ENCODE measurements at regions not wholly inside any gene's neighbourhood (a gene's known extent, or its start where the extent isn't known, plus 50 kb on each side); places are given as distances from the start of the nearest gene placed in this dataset.
"Not testable (repeated sequence)": the region's sequence is repeated elsewhere in the genome, so short reads cannot be mapped to it uniquely, and the experiment has no call there.

DNA sequence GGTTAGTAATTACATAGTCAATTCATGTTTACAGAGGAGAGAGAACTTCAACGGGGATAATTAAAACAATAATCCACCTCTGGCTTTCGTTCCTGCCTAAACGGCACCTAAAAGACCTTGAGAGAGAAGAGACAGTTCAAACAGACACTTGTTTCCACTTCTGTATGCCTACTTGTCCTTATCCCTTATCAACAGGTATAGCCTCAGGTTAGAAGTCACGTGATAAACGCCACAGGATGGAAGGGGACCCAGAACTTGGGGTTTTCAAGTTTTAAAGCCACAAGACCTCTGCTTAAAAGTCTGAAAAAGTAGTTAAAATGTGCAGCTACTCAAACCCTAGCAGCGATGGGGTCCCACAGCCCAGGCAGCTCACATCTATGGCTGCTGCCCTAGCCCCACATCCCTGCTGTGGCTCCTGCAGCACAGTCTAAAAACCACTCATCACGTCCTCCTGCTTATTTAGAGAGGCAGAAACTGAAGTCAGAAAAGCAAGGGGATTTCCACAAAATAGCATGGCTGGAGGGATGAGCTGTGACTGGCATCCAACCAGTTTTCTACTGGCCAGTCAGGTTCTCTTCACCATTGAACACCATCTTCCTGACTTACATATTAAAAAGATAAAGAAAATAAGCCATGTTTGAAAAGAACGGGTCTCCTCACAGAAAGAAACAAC, 51.2 kb upstream of the SEC16B start:
- no peak for DNase-seq (ENCODE audit: low read depth)

DNA sequence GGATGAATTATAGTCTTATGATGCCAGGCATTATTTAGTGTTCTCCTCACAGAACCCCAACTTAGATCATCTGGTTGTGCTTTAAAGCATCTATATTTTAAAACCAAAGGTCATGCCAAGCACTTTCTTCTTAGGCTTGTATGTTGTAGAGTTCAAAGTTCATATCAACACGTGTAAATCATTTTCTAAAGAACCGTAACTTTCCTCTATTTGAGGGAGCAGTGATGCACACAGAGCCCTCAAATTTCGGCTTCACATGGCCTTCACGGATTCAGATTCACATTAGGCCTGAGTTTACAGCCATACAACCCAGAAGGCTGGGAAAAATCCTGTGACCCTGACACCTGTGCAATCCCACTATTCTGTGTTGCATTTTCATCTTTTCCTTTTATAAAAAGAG, 52.1 kb upstream of the SEC16B start:
- no peak for DNase-seq (ENCODE audit: low read depth)

DNA sequence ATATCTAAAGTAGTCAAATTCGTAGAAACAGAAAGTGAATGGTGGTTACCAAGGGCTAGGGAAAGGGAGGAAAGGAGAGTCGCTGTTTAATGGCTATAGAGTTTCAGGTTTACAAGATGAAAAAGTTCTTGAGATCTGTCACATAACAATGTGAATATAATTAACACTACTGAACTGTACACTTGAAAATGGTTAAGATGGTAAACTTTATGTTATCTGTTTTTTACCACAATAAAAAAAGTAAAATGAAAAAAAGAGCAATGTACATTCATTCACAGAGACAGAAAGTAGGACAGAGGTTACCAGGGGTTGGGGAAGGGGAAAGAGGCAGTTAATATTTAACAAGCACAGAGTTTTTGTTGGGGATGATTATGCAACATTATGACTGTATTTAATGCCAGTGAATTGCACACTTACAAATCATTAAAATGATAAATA, 53.3 kb upstream of the SEC16B start:
- DNase-seq (ENCODE audit: low read depth) = no peak

DNA sequence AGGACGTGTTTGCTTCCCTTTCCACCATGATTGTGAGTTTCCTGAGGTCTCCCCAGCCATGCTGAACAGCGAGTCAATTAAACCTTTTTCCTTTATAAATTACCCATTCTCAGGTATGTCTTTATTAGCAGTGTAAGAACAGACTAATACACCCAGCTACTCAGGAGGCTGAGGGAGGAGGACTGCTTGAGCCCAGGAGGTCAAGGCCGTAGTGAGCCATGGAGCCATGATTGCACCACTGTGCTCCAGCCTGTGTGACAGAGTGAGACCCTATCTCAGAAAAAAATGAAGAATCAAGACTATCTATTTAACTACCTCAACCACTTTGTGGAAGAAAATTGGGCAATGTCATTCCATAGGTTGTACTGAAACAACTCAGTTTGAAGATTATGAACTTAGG, 54.6 kb upstream of the SEC16B start:
- DNase-seq (ENCODE audit: low read depth) = no peak

DNA sequence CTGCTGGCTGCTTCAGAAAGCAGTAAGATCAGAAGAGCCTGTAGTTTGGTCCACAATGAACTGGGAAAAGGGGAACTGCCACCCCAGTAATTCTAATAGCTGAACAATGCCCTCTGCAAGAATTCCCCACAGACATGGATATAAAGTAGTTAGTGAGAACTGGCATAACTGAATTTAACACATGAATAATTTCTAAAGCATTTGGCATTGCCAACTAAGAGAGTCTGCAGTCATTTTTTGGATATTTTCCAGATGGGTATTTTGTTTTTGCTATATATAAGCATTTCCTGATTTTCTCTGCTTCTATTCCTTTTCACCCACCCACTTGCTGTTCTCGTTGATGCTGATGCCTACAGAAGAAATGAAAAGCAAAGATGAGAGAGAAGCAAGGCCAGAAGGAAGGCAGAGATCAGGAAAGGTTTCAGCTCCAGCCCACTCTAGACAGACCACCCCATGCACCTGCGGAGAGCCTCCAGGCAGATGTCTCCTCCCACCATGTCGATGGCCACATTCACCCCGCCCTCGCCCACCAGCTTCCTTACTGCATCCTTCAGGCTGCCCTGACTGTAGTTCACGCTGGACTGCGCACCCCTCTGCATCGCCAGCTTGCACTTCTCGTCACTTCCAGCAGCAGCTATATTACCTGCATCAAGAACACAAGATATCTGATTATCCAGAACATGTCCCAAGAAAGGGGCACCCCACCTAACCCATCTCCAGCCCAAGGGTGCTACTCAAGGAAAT, 55.9 kb upstream of the SEC16B start:
- no peak for DNase-seq (ENCODE audit: low read depth)

DNA sequence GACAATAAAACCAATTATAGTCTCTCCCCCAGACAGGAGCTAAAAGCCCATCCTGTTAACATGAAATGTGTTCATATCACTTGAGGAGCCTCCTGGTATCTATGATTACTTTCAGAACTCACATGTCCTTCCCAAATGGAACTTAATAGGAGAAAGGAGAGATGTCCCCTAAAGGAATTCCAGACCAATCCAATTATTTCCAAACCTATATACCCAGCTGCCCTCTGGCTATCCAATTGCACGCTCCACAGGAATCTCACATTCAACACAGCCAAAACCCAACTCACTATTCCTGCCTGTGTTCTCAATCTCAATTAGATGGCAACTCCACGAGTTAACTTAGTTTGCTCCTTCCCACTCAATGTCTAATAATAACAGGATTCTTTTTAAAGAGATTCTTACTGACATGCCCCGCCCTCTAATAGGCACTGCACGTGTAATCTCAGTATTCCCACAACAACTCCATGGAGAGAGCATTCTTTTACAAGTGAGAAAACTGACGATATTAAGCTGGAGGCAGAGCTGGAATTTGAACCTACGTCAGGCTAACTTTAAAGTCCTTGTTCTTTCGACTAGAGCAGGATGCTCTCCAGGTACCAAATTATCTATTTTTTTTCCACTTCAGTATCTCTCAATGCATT, 59.1 kb upstream of the SEC16B start:
- DNase-seq (ENCODE audit: low read depth) = no peak

DNA sequence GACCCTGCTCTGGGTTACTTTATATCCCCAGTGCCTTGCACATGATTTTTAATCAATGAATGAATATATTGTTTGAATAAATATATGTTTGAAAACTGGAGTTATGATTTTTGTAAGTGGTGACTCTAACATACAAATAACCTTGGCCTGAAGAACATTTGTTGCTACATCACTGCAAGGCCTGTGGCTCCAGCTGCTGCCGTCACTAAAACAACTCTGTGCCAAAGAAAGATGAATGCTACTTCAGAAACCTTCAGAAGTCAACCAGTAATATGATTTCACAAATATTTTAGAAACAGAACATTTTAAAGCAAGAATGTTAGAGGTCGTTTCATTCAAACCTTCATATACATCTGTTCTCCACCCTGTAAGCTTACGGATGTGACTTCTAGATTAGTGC, 60.6 kb upstream of the SEC16B start:
- no peak for DNase-seq (ENCODE audit: low read depth)

DNA sequence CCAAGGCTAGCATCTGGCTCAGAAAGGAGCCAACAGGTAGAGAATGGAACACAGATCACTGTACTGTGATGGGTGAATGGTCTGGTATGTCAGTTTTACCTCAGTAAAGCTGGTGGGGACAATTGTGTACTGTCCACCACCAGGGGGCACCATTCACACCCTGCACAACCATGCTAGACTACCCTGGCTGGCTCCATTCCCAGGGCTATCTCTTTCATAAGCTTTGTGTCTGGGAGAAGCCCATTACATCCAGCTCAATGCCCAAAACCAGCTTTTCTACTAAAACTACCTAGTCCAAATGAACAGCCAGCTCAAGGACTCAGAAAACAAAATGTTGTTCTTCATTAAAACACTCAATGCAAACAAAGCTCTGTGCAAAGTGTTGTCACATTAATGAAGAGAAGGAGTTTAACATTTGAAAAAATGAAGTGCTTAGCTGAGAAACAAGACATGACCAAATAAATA, 62.0 kb upstream of the RASAL2 start:
- peak; percentile 52 for DNase-seq (ENCODE audit: low read depth)

DNA sequence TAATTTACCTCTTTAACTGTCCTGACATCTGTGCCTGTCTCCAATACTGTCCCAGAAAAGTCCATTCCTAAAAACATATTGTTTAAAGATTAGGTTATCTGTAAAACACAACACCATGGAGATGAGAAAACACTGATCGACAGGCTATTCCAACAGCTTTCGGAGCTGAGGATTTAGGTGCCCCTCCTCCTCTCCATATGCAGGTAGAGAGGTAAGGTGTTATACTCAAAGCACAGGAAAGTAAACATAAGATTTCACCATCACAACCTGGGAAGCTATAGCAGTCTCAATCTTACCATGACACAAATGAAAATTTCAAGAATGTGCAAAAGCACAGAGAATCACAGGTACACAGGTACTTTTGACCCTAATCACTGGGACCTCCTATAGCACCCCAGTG, 60.9 kb upstream of the RASAL2 start:
- no peak for DNase-seq (ENCODE audit: low read depth)

DNA sequence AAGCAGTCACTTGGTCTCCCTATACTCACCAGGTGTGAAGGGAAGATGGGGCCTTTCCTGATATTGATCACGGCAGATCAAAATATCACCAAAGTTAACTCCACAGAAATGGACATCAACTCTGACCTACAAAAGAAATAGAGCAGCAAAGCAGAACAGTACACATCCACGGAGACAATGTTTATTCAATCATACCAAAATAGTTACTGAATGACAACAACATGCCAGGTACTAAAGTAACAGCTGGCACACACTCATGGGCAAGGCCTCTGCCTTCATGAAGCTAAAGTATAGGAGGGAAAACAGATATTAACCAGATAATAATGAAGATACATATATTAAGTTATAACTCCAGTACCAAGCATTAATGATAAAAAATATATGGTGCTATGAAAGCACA, 59.2 kb upstream of the RASAL2 start:
- DNase-seq (ENCODE audit: low read depth) = no peak

DNA sequence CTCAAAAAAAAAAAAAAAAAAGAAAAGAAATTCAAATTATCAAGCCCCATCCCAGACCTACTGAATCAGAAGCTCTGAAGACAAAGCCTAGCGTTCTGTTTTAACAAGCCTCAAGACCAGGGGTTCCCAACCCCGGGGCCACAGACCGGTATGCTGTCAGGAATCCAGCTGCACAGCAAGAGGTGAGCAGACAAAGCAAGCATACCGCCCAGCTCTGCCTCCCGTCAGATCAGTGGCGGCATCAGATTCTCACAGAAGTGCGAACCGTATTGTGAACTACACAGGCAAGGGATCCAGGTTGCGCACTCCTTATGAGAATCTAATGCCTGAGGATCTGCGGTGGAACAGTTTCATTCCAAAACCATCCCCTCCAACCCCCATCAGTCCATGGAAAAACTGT, 57.8 kb upstream of the RASAL2 start:
- no peak for DNase-seq (ENCODE audit: low read depth)

DNA sequence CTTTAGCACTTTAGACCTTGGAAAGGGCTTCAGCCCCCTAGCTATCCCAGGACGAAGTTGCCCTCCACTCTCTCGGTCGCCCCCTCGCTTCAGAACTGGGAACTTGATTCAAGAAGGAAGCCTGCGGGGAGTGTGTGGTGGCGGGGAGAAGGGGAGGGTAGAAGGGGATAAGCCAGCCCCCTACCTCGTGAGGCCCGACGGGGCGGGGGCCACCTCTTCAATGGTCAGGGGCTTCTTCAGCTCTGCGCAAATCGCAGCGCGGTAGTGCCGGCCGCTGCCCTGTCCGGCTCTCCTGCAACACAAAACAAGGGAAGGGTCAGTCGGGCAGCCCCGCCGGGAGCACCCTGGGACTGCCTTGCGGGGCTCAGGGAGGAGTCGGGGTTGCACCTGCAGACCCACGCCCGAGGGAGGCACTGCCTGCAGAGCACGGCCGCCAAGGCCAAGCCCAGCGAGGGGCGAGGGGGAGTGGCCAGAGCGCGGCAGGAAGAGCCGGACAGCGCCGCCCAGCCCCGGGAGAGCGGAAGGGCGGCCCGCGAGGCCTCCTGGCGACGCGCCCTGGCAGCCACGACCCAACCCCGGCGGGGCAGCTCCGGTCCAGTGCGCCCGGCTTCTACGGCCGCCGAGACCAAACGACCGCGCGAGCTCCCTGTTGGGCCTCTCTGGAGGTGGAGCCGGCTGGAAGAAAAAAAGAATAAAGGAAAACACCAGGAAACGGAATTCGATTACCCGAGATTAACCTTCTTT, 56.2 kb upstream of the RASAL2 start:
- DNase-seq (ENCODE audit: low read depth) = no peak

DNA sequence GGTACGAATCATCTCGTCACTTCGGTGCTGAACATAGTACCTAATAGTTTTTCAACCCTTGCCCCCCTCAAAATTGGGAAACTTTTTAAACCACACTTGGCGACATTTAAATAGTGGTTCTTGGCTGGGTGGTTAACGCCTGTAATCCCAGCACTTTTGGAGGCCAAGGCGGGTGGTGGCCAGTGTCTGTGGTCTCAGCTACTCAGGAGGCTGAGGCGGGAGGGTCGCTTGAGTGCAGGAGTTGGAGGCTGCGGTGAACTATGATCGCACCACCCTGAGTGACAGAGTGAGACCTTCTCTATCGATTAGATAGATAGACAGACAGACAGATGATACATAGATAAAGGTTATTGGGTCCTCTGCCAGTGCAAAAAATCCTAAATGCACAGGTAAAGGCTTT, 55.5 kb upstream of the RASAL2 start:
- DNase-seq (ENCODE audit: low read depth) = no peak

DNA sequence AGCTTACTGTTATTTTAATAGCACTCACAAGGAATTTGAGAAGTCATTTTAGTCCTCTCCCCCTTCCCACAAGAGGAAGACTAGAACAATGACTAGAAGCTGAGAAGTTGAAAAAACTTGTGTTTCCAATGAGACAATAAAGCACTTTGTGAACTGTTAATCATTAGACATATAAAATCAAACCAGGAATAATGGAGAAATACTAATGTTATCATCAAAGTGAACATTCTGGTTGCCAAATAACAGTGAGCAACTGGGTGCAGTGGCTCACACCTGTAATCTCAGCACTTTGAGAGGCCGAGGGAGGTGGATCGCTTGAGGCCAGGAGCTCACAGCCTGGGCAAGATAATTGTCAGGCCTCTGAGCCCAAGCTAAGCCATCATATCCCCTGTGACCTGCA, 54.0 kb upstream of the RASAL2 start:
- no peak for DNase-seq (ENCODE audit: low read depth)

DNA sequence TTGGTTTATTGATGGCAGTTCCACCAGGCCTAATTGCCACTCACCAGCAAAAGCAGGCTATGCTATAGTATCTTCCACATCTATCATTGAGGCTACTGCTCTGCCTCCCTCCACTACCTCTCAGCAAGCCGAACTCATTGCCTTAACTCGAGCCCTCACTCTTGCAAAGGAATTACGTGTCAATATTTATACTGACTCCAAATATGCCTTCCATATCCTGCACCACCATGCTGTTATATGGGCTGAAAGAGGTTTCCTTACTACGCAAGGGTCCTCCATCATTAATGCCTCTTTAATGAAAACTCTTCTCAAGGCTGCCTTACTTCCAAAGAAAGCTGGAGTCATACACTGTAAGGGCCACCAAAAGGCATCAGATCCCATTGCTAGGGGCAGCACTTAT, 50.0 kb upstream of the RASAL2 start:
- not testable (repeated sequence) for DNase-seq (ENCODE audit: low read depth)

Data from HS-27A (cell line).